Heart left ventricle (tissue), 13 donors: ENCODE measurements at regions not wholly inside any gene's neighbourhood (a gene's known extent, or its start where the extent isn't known, plus 50 kb on each side); places are given as distances from the start of the nearest gene placed in this dataset.

Experiments used
- POLR2A ChIP-seq, 2 donors: fragments of 450-650 bp; IDR thresholded peaks; one replicate each; pipeline ENCODE4 v1.6.1; 2017; ENCODE audit warnings: antibody characterized with exemption in 2 of 2, mild to moderate bottlenecking in 2 of 2, moderate library complexity in 2 of 2
- TF ChIP-seq, protein P1 (sequence below), 12 donors: fragments of 200-600 bp; sonication (generic) in 4 of 12; IDR thresholded peaks; one replicate each; pipeline versions ENCODE4 v1.5.0 to v1.8.0; 2018 to 2022; ENCODE audit warnings: antibody characterized with exemption in 12 of 12, mild to moderate bottlenecking in 5 of 12
- donor health status: ischemic (EF 13 %, LVEDD 7.1; RV severe dilation, severe dysfunction).
- donor health status: DM: no; HTN: yes; CAD: no.
- donor health status: DM: no; HTN: no; CAD: no.
- donor health status: ischemic (EF 25% LVEDD 6.9; RV normal size, moderate dysfunction).
- donor health status: ischemic (EF 25% LVEDD 5.7; RV mildly dilated, moderate dysfunction).
- donor health status: ischemic (EF 35%, LVEDD 5.7; RV mildly dilated, moderate dysfunction).
- donor health status: nonischemic (EF 11% LVEDD 7.7; RV severe dilation, severe dysfunction).
- donor health status: DM: yes; HTN: yes; CAD: no.
- donor health status: PGD.
- donor health status: ischemic (EF 29% LVEDD 5.4; RV normal size, mild dysfunction).
- donor health status: nonischemic (EF 23%, LVEDD 6.1; RV moderate dilation, normal function).

- TF ChIP-seq, protein P1, sequence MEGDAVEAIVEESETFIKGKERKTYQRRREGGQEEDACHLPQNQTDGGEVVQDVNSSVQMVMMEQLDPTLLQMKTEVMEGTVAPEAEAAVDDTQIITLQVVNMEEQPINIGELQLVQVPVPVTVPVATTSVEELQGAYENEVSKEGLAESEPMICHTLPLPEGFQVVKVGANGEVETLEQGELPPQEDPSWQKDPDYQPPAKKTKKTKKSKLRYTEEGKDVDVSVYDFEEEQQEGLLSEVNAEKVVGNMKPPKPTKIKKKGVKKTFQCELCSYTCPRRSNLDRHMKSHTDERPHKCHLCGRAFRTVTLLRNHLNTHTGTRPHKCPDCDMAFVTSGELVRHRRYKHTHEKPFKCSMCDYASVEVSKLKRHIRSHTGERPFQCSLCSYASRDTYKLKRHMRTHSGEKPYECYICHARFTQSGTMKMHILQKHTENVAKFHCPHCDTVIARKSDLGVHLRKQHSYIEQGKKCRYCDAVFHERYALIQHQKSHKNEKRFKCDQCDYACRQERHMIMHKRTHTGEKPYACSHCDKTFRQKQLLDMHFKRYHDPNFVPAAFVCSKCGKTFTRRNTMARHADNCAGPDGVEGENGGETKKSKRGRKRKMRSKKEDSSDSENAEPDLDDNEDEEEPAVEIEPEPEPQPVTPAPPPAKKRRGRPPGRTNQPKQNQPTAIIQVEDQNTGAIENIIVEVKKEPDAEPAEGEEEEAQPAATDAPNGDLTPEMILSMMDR (IDR thresholded peaks at IDR 0.05) = no peak
- no peak for TF ChIP-seq POLR2A (IDR thresholded peaks at IDR 0.05)
These were observed 161.7 kb upstream of the MAMLD1 start for GRCh38 chrX:150201391-150201790.
